H1 (cell line): ENCODE measurements at regions not wholly inside any gene's neighbourhood (a gene's known extent, or its start where the extent isn't known, plus 50 kb on each side); places are given as distances from the start of the nearest gene placed in this dataset.
A peak's percentile ranks its signal among the peaks of the same experiment; 100 is the strongest.

Experiments used
- CTCF ChIA-PET: fragments of 300-600 bp; sonication (Branson Sonifier 250); formaldehyde crosslinking; loops from one replicate; lab custom pipeline; 2021; ENCODE audit not compliant: partially characterized antibody; lab: Charles Lee
- POLR2A ChIA-PET: fragments of 300-600 bp; sonication (Branson Sonifier 250); formaldehyde crosslinking; loops from one replicate; lab custom pipeline; 2021; ENCODE audit warnings: inconsistent platforms; ENCODE audit not compliant: partially characterized antibody; lab: Charles Lee
- DNase-seq, 2 experiments: peaks; one replicate each; pipeline versions ENCODE4 v3.0.0 to v3.0.0-alpha.2; 2010 to 2022; ENCODE audit warnings: low spot score in 2 of 2, low read depth in 1 of 2, mixed read lengths in 1 of 2
- FAIRE-seq: peaks from 2 replicates; lab custom pipeline; 2011; peaks lifted over from hg19 to GRCh38; lab: Jason Lieb, UNC
- H2AFZ ChIP-seq: 2 replicates; pipeline ENCODE4 v1.8.1; 2012; ENCODE audit warnings: low read length, inconsistent platforms
- H2AK5ac ChIP-seq: 2 replicates; pipeline ENCODE4 v1.6.1; 2013; ENCODE audit warnings: low read depth, low read length
- H2BK120ac ChIP-seq: replicated peaks from 2 replicates; pipeline ENCODE3; 2013; ENCODE audit warnings: low read depth, low read length, inconsistent platforms
- H2BK12ac ChIP-seq: 2 replicates; pipeline ENCODE4 v1.6.1; 2013; ENCODE audit warnings: low read depth, low read length
- H2BK15ac ChIP-seq: 2 replicates; pipeline ENCODE4 v1.6.1; 2013; ENCODE audit warnings: low read length
- H2BK20ac ChIP-seq: 2 replicates; pipeline ENCODE4 v1.6.1; 2013; ENCODE audit warnings: low read length
- H2BK5ac ChIP-seq: 2 replicates; pipeline ENCODE4 v1.6.1; 2013; ENCODE audit warnings: low read depth, low read length
- H3K14ac ChIP-seq: 2 replicates; pipeline ENCODE4 v1.6.1; 2013; ENCODE audit warnings: inconsistent platforms; ENCODE audit not compliant: insufficient read length
- H3K18ac ChIP-seq: 2 replicates; pipeline ENCODE4 v1.6.1; 2013; ENCODE audit warnings: low read length; ENCODE audit errors: extremely low read depth
- H3K23ac ChIP-seq: 2 replicates; pipeline ENCODE4 v1.6.1; 2013; ENCODE audit warnings: inconsistent platforms; ENCODE audit not compliant: insufficient read length
- H3K23me2 ChIP-seq: 2 replicates; pipeline ENCODE4 v1.6.1; 2013; ENCODE audit warnings: low read depth, low read length
- H3K27ac ChIP-seq: 2 replicates; pipeline ENCODE4 v1.6.1; 2011; ENCODE audit warnings: low read depth, low read length, inconsistent platforms
- H3K27me3 ChIP-seq, 4 experiments: replicated peaks in 1 of 4; 1 replicate in 1 of 4; 2 replicates in 3 of 4; pipeline versions ENCODE4 v1.6.1 to v1.8.1; 2011 to 2013; ENCODE audit warnings: low read length in 3 of 4, mild to moderate bottlenecking in 3 of 4, inconsistent platforms in 2 of 4, mixed read lengths in 2 of 4, moderate library complexity in 1 of 4; ENCODE audit not compliant: control insufficient read depth in 3 of 4, insufficient read depth in 3 of 4; ENCODE audit errors: extremely low read depth in 1 of 4
- H3K36me3 ChIP-seq, 4 experiments: 2 replicates each; pipeline versions ENCODE4 v1.6.1 to v1.8.1; 2011 to 2013; ENCODE audit warnings: mild to moderate bottlenecking in 4 of 4, low read length in 3 of 4, moderate library complexity in 2 of 4, control low read depth in 1 of 4, inconsistent platforms in 1 of 4; ENCODE audit not compliant: insufficient read depth in 4 of 4, control insufficient read depth in 2 of 4
- H3K4ac ChIP-seq: replicated peaks from 2 replicates; pipeline ENCODE3; 2013; ENCODE audit warnings: low read length, low read depth, mixed read lengths, inconsistent platforms; ENCODE audit not compliant: insufficient read length
- H3K4me1 ChIP-seq, 4 experiments: replicated peaks in 1 of 4; 1 replicate in 1 of 4; 2 replicates in 3 of 4; pipeline versions ENCODE4 v1.6.1 to v1.8.1; 2011 to 2013; ENCODE audit warnings: low read length in 3 of 4, inconsistent platforms in 2 of 4, mixed read lengths in 1 of 4; ENCODE audit not compliant: insufficient read depth in 4 of 4, control insufficient read depth in 3 of 4
- H3K4me2 ChIP-seq, 2 experiments: 2 replicates each; pipeline versions ENCODE4 v1.6.1 to v1.8.1; 2011 to 2013; ENCODE audit warnings: low read depth in 2 of 2, low read length in 2 of 2, control low read depth in 1 of 2, inconsistent platforms in 1 of 2, mild to moderate bottlenecking in 1 of 2; ENCODE audit not compliant: insufficient read depth in 1 of 2
- H3K4me3 ChIP-seq, 4 experiments: fragments of 200-600, 300-600 bp in 1 of 4; sonication (generic), shearing (Covaris generic), sonication (Bioruptor Twin) in 1 of 4; 2 replicates each; pipeline versions ENCODE4 v1.5.1 to v1.8.1; 2011 to 2016; ENCODE audit warnings: low read length in 4 of 4, low read depth in 3 of 4, control low read depth in 2 of 4, inconsistent platforms in 2 of 4, mild to moderate bottlenecking in 2 of 4, mixed read lengths in 1 of 4, moderate library complexity in 1 of 4; ENCODE audit not compliant: insufficient read depth in 2 of 4; ENCODE audit errors: extremely low read depth in 1 of 4
- H3K56ac ChIP-seq: replicated peaks from 2 replicates; pipeline ENCODE3; 2013; ENCODE audit warnings: low read depth, mild to moderate bottlenecking, mixed read lengths, low read length, inconsistent platforms; ENCODE audit not compliant: insufficient read length
- H3K79me1 ChIP-seq: 2 replicates; pipeline ENCODE4 v1.6.1; 2013; ENCODE audit warnings: low read depth, low read length, control low read depth
- H3K79me2 ChIP-seq, 2 experiments: 2 replicates each; pipeline versions ENCODE4 v1.6.1 to v1.8.1; 2012 to 2013; ENCODE audit warnings: low read length in 2 of 2, mild to moderate bottlenecking in 2 of 2, inconsistent platforms in 1 of 2; ENCODE audit not compliant: insufficient read depth in 2 of 2, control insufficient read depth in 1 of 2
- H3K9ac ChIP-seq, 4 experiments: replicated peaks in 1 of 4; 1 replicate in 1 of 4; 2 replicates in 3 of 4; pipeline versions ENCODE4 v1.6.1 to v1.8.1; 2011 to 2013; ENCODE audit warnings: low read depth in 3 of 4, low read length in 3 of 4, control low read depth in 2 of 4, mild to moderate bottlenecking in 2 of 4, moderate library complexity in 2 of 4, inconsistent platforms in 1 of 4; ENCODE audit errors: extremely low read depth in 1 of 4
- H3K9me3 ChIP-seq, 2 experiments: 2 replicates each; pipeline versions ENCODE4 v1.6.1 to v1.8.1; 2012 to 2013; ENCODE audit warnings: mild to moderate bottlenecking in 2 of 2, moderate library complexity in 2 of 2, control low read depth in 1 of 2, inconsistent platforms in 1 of 2, low read depth in 1 of 2, low read length in 1 of 2, mixed read lengths in 1 of 2; ENCODE audit not compliant: insufficient read depth in 2 of 2
- H4K20me1 ChIP-seq, 2 experiments: replicated peaks in 1 of 2; 2 replicates each; pipeline versions ENCODE3 to v1.8.1; 2011 to 2013; ENCODE audit warnings: inconsistent platforms in 2 of 2, low read length in 2 of 2, mild to moderate bottlenecking in 1 of 2; ENCODE audit not compliant: insufficient read depth in 2 of 2, control insufficient read depth in 1 of 2
- H4K5ac ChIP-seq: 2 replicates; pipeline ENCODE4 v1.6.1; 2013; ENCODE audit warnings: low read length, low read depth, mixed read lengths, inconsistent platforms; ENCODE audit not compliant: insufficient read length
- H4K8ac ChIP-seq: 2 replicates; pipeline ENCODE4 v1.8.0; 2013; ENCODE audit warnings: mild to moderate bottlenecking, moderate library complexity, low read length, inconsistent platforms; ENCODE audit not compliant: insufficient read depth; ENCODE audit errors: extremely low read depth
- H4K91ac ChIP-seq: replicated peaks from 2 replicates; pipeline ENCODE3; 2013; ENCODE audit warnings: low read length, mixed read lengths, inconsistent platforms; ENCODE audit not compliant: insufficient read length
- ATF2 ChIP-seq: IDR thresholded peaks from 2 replicates; pipeline ENCODE4 v1.6.1; 2012; ENCODE audit warnings: low read length, inconsistent platforms
- CBX5 ChIP-seq: fragments of 300-800, 300-1000 bp; sonication (generic); IDR thresholded peaks from 2 replicates; pipeline ENCODE4 v1.7.1; 2016; ENCODE audit warnings: antibody characterized with exemption, low read length, low read depth
- EZH2 ChIP-seq: fragments of 200-600 bp; sonication (generic); IDR thresholded peaks from 2 replicates; pipeline ENCODE4 v1.7.1; 2012; ENCODE audit warnings: low read depth, mild to moderate bottlenecking, moderate library complexity, low read length, inconsistent platforms; ENCODE audit not compliant: severe bottlenecking
- GABPA ChIP-seq: IDR thresholded peaks from 2 replicates; pipeline ENCODE4 v1.6.1; 2011; ENCODE audit warnings: mild to moderate bottlenecking, low read length, moderate library complexity, borderline replicate concordance; ENCODE audit not compliant: insufficient read depth
- KDM4A ChIP-seq: IDR thresholded peaks from one replicate; pipeline ENCODE4 v1.7.1; 2012; ENCODE audit warnings: low read depth, mild to moderate bottlenecking, moderate library complexity, low read length, inconsistent platforms; ENCODE audit not compliant: severe bottlenecking
- MAFK ChIP-seq: IDR thresholded peaks from 2 replicates; pipeline ENCODE4 v1.6.1; 2012; ENCODE audit warnings: low read depth, mild to moderate bottlenecking, improper control_type of control experiment, low read length
- PHF8 ChIP-seq: fragments of 200-600 bp; sonication (generic); conservative IDR thresholded peaks from 2 replicates; pipeline ENCODE4 v1.7.1; 2012; ENCODE audit warnings: low read depth, mild to moderate bottlenecking, inconsistent platforms, low read length, moderate library complexity
- SP1 ChIP-seq: IDR thresholded peaks from 2 replicates; pipeline ENCODE4 v1.6.1; 2011; ENCODE audit warnings: low read depth, low read length
- SP2 ChIP-seq: IDR thresholded peaks from 2 replicates; pipeline ENCODE4 v1.6.1; 2012; ENCODE audit warnings: mild to moderate bottlenecking, low read length, inconsistent platforms
- TAF7 ChIP-seq: optimal IDR thresholded peaks from 2 replicates; pipeline ENCODE3; 2011; ENCODE audit warnings: low read depth, mild to moderate bottlenecking, inconsistent platforms, low read length, moderate library complexity, borderline replicate concordance
- USF2 ChIP-seq: IDR thresholded peaks from 2 replicates; pipeline ENCODE4 v1.6.1; 2011; ENCODE audit warnings: low read length, improper control_type of control experiment
- WGBS, 2 experiments: shearing (Covaris generic) in 1 of 2; methylation state at CpG; one replicate each; pipeline versions ENCODE4 v1.1.6 to v1.1.7; 2013 to 2015; ENCODE audit warnings: low lambda C conversion rate in 2 of 2, mixed read lengths in 2 of 2, inconsistent platforms in 1 of 2, low coverage in 1 of 2, missing lambda C conversion rate in 1 of 2; ENCODE audit not compliant: insufficient replicate concordance in 2 of 2, insufficient coverage in 1 of 2, insufficient read length in 1 of 2; ENCODE audit errors: extremely low coverage in 1 of 2, missing lambda C conversion rate in 1 of 2; 5-methylcytosine and 5-hydroxymethylcytosine counted together

DNA sequence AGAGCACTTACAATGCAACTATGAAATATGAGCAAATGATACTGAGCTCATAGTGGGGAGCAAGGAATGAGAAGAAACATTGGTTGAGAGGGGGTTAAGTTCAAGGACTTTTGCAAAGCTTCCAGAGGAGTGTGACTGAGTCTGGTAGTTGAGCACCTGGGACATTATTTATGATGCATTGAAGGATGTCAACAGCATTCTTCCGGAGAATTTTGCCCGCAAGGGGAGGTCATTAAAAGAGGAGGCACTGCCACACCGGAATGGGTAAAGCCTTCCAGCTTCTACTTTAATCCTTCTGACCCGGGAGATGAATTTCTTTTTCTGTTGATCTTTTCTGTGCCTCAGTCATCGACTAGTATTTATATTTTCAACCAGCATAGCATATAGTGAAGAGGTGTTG lies 208.4 kb upstream of the CAMK1G start:
- no peak overlapping the region for H3K14ac ChIP-seq
- no peak overlapping the region for H2BK15ac ChIP-seq
- 79% methylated on average over 5 of the region's 5 CpGs; no CpG with 5 or more reads in 1 of the 2 experiments for WGBS, 2 experiments
- no peak overlapping the region for H2AK5ac ChIP-seq
- no peaks in the 10 kb centered on the region for H3K27me3 ChIP-seq
- ChIA-PET POLR2A (no interaction called here), CTCF (interaction anchor here (1.0 to 3.0 kb wide), 7 partner anchors 8 to 181 kb away, joined by 3 to 16 read pairs (median 4); no protein-coding TSS in a partner anchor)
- H3K79me1 ChIP-seq = no peaks in the 10 kb centered on the region
- peaks cover 0 to 9% (median 6%) of the 10 kb centered on the region in 4 experiments; a peak in 6 of 7 replicates for H3K4me1 ChIP-seq
- H4K8ac ChIP-seq = no peak overlapping the region
- no peaks in the 10 kb centered on the region for H3K23me2 ChIP-seq
- peak overlapping the region; percentile 29; the same call in 1 of the 2 replicates for H2BK12ac ChIP-seq
- TF ChIP-seq ATF2 (no peak), TAF7 (no peak), PHF8 (no peak), EZH2 (no peak), GABPA (no peak), KDM4A (no peak), CBX5 (no peak), SP2 (no peak), SP1 (no peak), MAFK (no peak), USF2 (no peak)
- no peak overlapping the region for H3K4me3 ChIP-seq
- H2AFZ ChIP-seq = no peak overlapping the region
- no peak overlapping the region for H3K4ac ChIP-seq
- FAIRE-seq (no peak), DNase-seq (no peak)
- no peaks in the 10 kb centered on the region for H3K79me2 ChIP-seq
- no peaks in the 10 kb centered on the region for H4K20me1 ChIP-seq
- no peaks in the 10 kb centered on the region for H3K9me3 ChIP-seq
- peak overlapping the region; percentile 82; the same call in 1 of the 2 replicates for H2BK5ac ChIP-seq
- H3K9ac ChIP-seq = no peak overlapping the region
- H3K23ac ChIP-seq = no peak overlapping the region
- H3K18ac ChIP-seq = 0 out of 2 replicates have a peak overlapping the region, but pooled peaks have one; percentile 78
- H4K91ac ChIP-seq = peak overlapping the region; percentile 30
- H3K56ac ChIP-seq = no peak overlapping the region
- no peak overlapping the region for H4K5ac ChIP-seq
- H3K27ac ChIP-seq = no peak overlapping the region
- H2BK120ac ChIP-seq = peak overlapping the region; percentile 60
- H3K36me3 ChIP-seq = no peaks in the 10 kb centered on the region
- H3K4me2 ChIP-seq = no peak overlapping the region
- 0 out of 2 replicates have a peak overlapping the region, but pooled peaks have one; percentile 66 for H2BK20ac ChIP-seq
